SU-DHL-6 (cell line): ENCODE measurements at regions not wholly inside any gene's neighbourhood (a gene's known extent, or its start where the extent isn't known, plus 50 kb on each side); places are given as distances from the start of the nearest gene placed in this dataset.

Experiments used
- H2AFZ ChIP-seq: fragments of 200-600 bp; sonication (generic); 2 replicates; pipeline ENCODE4 v1.6.1; 2014; ENCODE audit warnings: low read depth, mild to moderate bottlenecking, moderate library complexity, mixed read lengths, antibody characterized with exemption, low read length; ENCODE audit not compliant: severe bottlenecking
- H3F3A ChIP-seq: fragments of 200-600 bp; shearing (Covaris generic); 2 replicates; pipeline ENCODE4 v1.6.0; 2016; ENCODE audit warnings: antibody characterized with exemption, mild to moderate bottlenecking; ENCODE audit not compliant: insufficient read depth
- H3K27ac ChIP-seq: fragments of 200-600 bp; sonication (generic); 2 replicates; pipeline ENCODE4 v1.5.1; 2016; ENCODE audit warnings: low read depth, mild to moderate bottlenecking, low read length, moderate library complexity, mixed read lengths
- H3K27me3 ChIP-seq: fragments of 200-600 bp; sonication (generic), shearing (Covaris generic); 2 replicates; pipeline ENCODE4 v1.6.0; 2014; ENCODE audit warnings: mild to moderate bottlenecking, low read length
- H3K36me3 ChIP-seq: fragments of 200-600 bp; sonication (generic); 2 replicates; pipeline ENCODE4 v1.6.1; 2014; ENCODE audit warnings: mild to moderate bottlenecking, low read length, mixed read lengths
- H3K4me2 ChIP-seq: fragments of 300-600, 200-600 bp; shearing (Covaris generic), sonication (generic); 2 replicates; pipeline ENCODE4 v1.6.0; 2014; ENCODE audit warnings: low read length, low read depth, mild to moderate bottlenecking; ENCODE audit not compliant: poor library complexity, severe bottlenecking
- H3K4me3 ChIP-seq: fragments of 200-600 bp; sonication (generic); 2 replicates; pipeline ENCODE4 v1.5.1; 2014; ENCODE audit warnings: antibody characterized with exemption, low read length, mild to moderate bottlenecking, mixed read lengths; ENCODE audit not compliant: insufficient read depth, poor library complexity, severe bottlenecking
- H3K79me2 ChIP-seq: fragments of 200-600 bp; sonication (generic); 2 replicates; pipeline ENCODE4 v1.6.1; 2014; ENCODE audit warnings: mild to moderate bottlenecking, low read length, moderate library complexity; ENCODE audit not compliant: insufficient read depth
- H3K9ac ChIP-seq: fragments of 200-600 bp; sonication (generic); 2 replicates; pipeline ENCODE4 v1.7.0; 2014; ENCODE audit warnings: mild to moderate bottlenecking, low read length
- H3K9me2 ChIP-seq: fragments of 200-600 bp; sonication (generic); replicated peaks from 2 replicates; pipeline ENCODE4 v1.6.1; 2014; ENCODE audit warnings: low read length; ENCODE audit not compliant: insufficient read depth
- H3K9me3 ChIP-seq: fragments of 200-600 bp; sonication (generic); 2 replicates; pipeline ENCODE4 v1.6.1; 2014; ENCODE audit warnings: low read length, mixed read lengths; ENCODE audit not compliant: insufficient read depth
- H4K20me1 ChIP-seq: fragments of 200-600 bp; sonication (generic); 2 replicates; pipeline ENCODE4 v1.6.1; 2014; ENCODE audit warnings: low read depth, mild to moderate bottlenecking, antibody characterized with exemption, low read length, moderate library complexity, mixed read lengths
- CTCF ChIP-seq: fragments of 200-600 bp; sonication (generic); IDR thresholded peaks from one replicate; pipeline ENCODE4 v1.5.1; 2017; ENCODE audit warnings: antibody characterized with exemption, mild to moderate bottlenecking, low read length, moderate library complexity; ENCODE audit not compliant: insufficient read depth, poor library complexity, severe bottlenecking
- EZH2phosphoT487 ChIP-seq: fragments of 200-600 bp; sonication (generic), shearing (Covaris generic); conservative IDR thresholded peaks from 2 replicates; pipeline ENCODE4 v1.6.1; 2018; ENCODE audit warnings: mild to moderate bottlenecking, antibody characterized with exemption, low read length, moderate library complexity, mixed read lengths

GRCh38 chr6:27679964-27680694 lies 207.2 kb upstream of the ZNF184 start:
- Histone ChIP-seq H2AFZ (no peak overlapping the region), H3K9ac (no peak overlapping the region), H3K4me3 (no peak overlapping the region), H3K9me3 (no peaks in the 10 kb centered on the region), H3K36me3 (no peaks in the 10 kb centered on the region), H3K27ac (no peak overlapping the region), H3K79me2 (no peaks in the 10 kb centered on the region), H3K27me3 (no peaks in the 10 kb centered on the region), H3F3A (no peaks in the 10 kb centered on the region), H4K20me1 (no peaks in the 10 kb centered on the region), H3K4me2 (no peak overlapping the region), H3K9me2 (no peaks in the 10 kb centered on the region)
- no peak for TF ChIP-seq EZH2phosphoT487
- no peak for TF ChIP-seq CTCF

GRCh38 chr6:27679308-27679963 lies 206.5 kb upstream of the ZNF184 start:
- Histone ChIP-seq H3K79me2 (no peaks in the 10 kb centered on the region), H2AFZ (no peak overlapping the region), H3K4me3 (no peak overlapping the region), H3K27ac (no peak overlapping the region), H3K4me2 (no peak overlapping the region), H3K9me2 (no peaks in the 10 kb centered on the region), H4K20me1 (no peaks in the 10 kb centered on the region), H3K27me3 (no peaks in the 10 kb centered on the region), H3K9me3 (no peaks in the 10 kb centered on the region), H3F3A (no peaks in the 10 kb centered on the region), H3K36me3 (no peaks in the 10 kb centered on the region), H3K9ac (no peak overlapping the region)
- TF ChIP-seq CTCF, result no peak
- no peak for TF ChIP-seq EZH2phosphoT487

GRCh38 chr6:27678469-27678868 lies 205.6 kb upstream of the ZNF184 start:
- no peaks in the 10 kb centered on the region for H3K27me3 ChIP-seq
- no peaks in the 10 kb centered on the region for H3K9me3 ChIP-seq
- H3K4me3 ChIP-seq, result no peak overlapping the region
- H3K9ac ChIP-seq, result no peak overlapping the region
- H4K20me1 ChIP-seq, result no peaks in the 10 kb centered on the region
- no peak overlapping the region for H3K27ac ChIP-seq
- no peaks in the 10 kb centered on the region for H3K36me3 ChIP-seq
- no peaks in the 10 kb centered on the region for H3F3A ChIP-seq
- no peak overlapping the region for H3K4me2 ChIP-seq
- H2AFZ ChIP-seq, result no peak overlapping the region
- H3K79me2 ChIP-seq, result no peaks in the 10 kb centered on the region
- TF ChIP-seq EZH2phosphoT487, result no peak
- no peak for TF ChIP-seq CTCF
- no peaks in the 10 kb centered on the region for H3K9me2 ChIP-seq
